DOHH2 (cell line): ENCODE measurements at regions not wholly inside any gene's neighbourhood (a gene's known extent, or its start where the extent isn't known, plus 50 kb on each side); places are given as distances from the start of the nearest gene placed in this dataset.

ENCODE experiments used
- H3F3A ChIP-seq: fragments of 200-600 bp; sonication (generic), shearing (Covaris generic); 2 replicates; pipeline ENCODE4 v1.6.0; 2016; ENCODE audit warnings: antibody characterized with exemption, mild to moderate bottlenecking; ENCODE audit not compliant: control insufficient read depth, insufficient read depth
- H3K27ac ChIP-seq: fragments of 200-600 bp; sonication (generic); 2 replicates; pipeline ENCODE4 v1.5.1; 2014; ENCODE audit warnings: low read depth, mild to moderate bottlenecking, low read length, moderate library complexity
- H3K27me3 ChIP-seq: fragments of 200-600 bp; sonication (generic); 2 replicates; pipeline ENCODE4 v1.6.1; 2014; ENCODE audit warnings: mild to moderate bottlenecking, low read length, mixed read lengths; ENCODE audit not compliant: control insufficient read depth
- H3K36me3 ChIP-seq: fragments of 200-600 bp; sonication (generic); 2 replicates; pipeline ENCODE4 v1.6.1; 2014; ENCODE audit warnings: mild to moderate bottlenecking, low read length, moderate library complexity, mixed read lengths; ENCODE audit not compliant: control insufficient read depth
- H3K4me1 ChIP-seq: fragments of 200-600 bp; sonication (generic); 2 replicates; pipeline ENCODE4 v1.6.1; 2014; ENCODE audit warnings: mild to moderate bottlenecking, low read length, mixed read lengths; ENCODE audit not compliant: control insufficient read depth
- H3K4me2 ChIP-seq: fragments of 200-600 bp; sonication (generic); 2 replicates; pipeline ENCODE4 v1.6.0; 2014; ENCODE audit warnings: mild to moderate bottlenecking, low read length, moderate library complexity
- H3K4me3 ChIP-seq: fragments of 200-600 bp; sonication (generic); 2 replicates; pipeline ENCODE4 v1.5.1; 2014; ENCODE audit warnings: mild to moderate bottlenecking, low read length, mixed read lengths
- H3K79me2 ChIP-seq: fragments of 200-600 bp; sonication (generic); 2 replicates; pipeline ENCODE4 v1.6.1; 2014; ENCODE audit warnings: mild to moderate bottlenecking, low read length, mixed read lengths; ENCODE audit not compliant: control insufficient read depth
- H3K9me2 ChIP-seq: fragments of 200-600 bp; sonication (generic); replicated peaks from 2 replicates; pipeline ENCODE4 v1.6.1; 2014; ENCODE audit warnings: mild to moderate bottlenecking, low read length, mixed read lengths; ENCODE audit not compliant: control insufficient read depth
- H3K9me3 ChIP-seq: fragments of 200-600 bp; sonication (generic); 2 replicates; pipeline ENCODE4 v1.6.1; 2014; ENCODE audit warnings: antibody characterized with exemption, low read length, mixed read lengths; ENCODE audit not compliant: control insufficient read depth, insufficient read depth
- H4K20me1 ChIP-seq: fragments of 200-600 bp; sonication (generic); 2 replicates; pipeline ENCODE4 v1.6.0; 2014; ENCODE audit warnings: low read depth, mild to moderate bottlenecking, antibody characterized with exemption, low read length, moderate library complexity; ENCODE audit not compliant: control insufficient read depth, insufficient read depth
- EZH2phosphoT487 ChIP-seq: fragments of 200-600 bp; sonication (generic); IDR thresholded peaks from 2 replicates; pipeline ENCODE4 v1.6.1; 2017; ENCODE audit warnings: borderline replicate concordance, mild to moderate bottlenecking, antibody characterized with exemption, low read length, moderate library complexity, mixed read lengths
- TF ChIP-seq, protein P1 (sequence below): fragments of 200-600 bp; sonication (generic); IDR thresholded peaks from one replicate; pipeline ENCODE4 v1.5.1; 2014; ENCODE audit warnings: antibody characterized with exemption, mild to moderate bottlenecking, low read depth, low read length; ENCODE audit not compliant: poor library complexity, severe bottlenecking

DNA sequence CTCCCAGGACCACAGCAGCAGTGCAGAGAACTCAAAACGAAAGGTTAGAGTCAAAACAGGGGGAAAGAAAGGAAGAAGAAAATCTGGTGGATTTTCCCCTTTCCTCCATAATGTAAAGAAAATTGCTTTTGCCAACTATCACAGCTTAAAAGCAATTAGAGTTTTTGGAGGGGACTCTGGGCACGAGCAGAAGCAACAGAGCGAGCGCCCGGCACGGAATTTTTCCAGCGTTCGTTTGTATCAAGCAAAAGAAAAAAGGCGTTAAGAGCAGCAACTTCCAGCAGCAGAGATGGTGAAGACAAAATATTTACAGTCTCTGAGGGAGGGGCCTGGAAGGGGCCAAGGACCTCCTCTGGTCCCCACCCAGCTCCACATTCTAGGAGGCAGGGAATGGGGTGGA, 174.9 kb upstream of the LINGO1 start:
- no peak overlapping the region for H3K27ac ChIP-seq
- no peaks in the 10 kb centered on the region for H3K36me3 ChIP-seq
- H3F3A ChIP-seq = no peaks in the 10 kb centered on the region
- no peaks in the 10 kb centered on the region for H4K20me1 ChIP-seq
- no peak overlapping the region for H3K4me2 ChIP-seq
- no peaks in the 10 kb centered on the region for H3K9me2 ChIP-seq
- H3K4me1 ChIP-seq = no peaks in the 10 kb centered on the region
- H3K79me2 ChIP-seq = no peaks in the 10 kb centered on the region
- no peaks in the 10 kb centered on the region for H3K27me3 ChIP-seq
- H3K9me3 ChIP-seq = no peaks in the 10 kb centered on the region
- TF ChIP-seq, protein P1, sequence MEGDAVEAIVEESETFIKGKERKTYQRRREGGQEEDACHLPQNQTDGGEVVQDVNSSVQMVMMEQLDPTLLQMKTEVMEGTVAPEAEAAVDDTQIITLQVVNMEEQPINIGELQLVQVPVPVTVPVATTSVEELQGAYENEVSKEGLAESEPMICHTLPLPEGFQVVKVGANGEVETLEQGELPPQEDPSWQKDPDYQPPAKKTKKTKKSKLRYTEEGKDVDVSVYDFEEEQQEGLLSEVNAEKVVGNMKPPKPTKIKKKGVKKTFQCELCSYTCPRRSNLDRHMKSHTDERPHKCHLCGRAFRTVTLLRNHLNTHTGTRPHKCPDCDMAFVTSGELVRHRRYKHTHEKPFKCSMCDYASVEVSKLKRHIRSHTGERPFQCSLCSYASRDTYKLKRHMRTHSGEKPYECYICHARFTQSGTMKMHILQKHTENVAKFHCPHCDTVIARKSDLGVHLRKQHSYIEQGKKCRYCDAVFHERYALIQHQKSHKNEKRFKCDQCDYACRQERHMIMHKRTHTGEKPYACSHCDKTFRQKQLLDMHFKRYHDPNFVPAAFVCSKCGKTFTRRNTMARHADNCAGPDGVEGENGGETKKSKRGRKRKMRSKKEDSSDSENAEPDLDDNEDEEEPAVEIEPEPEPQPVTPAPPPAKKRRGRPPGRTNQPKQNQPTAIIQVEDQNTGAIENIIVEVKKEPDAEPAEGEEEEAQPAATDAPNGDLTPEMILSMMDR = no peak
- TF ChIP-seq EZH2phosphoT487 = no peak
- no peak overlapping the region for H3K4me3 ChIP-seq

DNA sequence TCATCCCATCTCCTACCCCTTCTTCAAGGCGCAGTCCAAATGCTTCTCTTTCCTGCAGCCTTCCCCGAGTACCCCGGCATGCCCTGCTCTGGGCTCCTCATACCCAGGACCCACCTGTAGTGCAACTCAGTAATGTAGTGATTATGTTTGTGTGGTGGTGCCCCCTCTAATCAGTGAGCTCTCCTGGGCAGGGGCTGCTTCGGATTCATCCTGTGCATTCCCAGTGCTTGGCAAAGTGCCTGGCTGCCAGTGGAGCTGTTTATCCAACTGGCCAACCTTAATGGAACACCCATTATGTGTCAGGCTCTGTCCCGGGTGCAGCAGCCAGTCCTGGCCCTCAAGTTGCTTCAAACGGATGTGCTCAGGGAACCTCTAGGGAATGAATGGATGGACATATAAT, 174.4 kb upstream of the LINGO1 start:
- H3K9me3 ChIP-seq = no peaks in the 10 kb centered on the region
- TF ChIP-seq, protein P1 = no peak
- H4K20me1 ChIP-seq = no peaks in the 10 kb centered on the region
- H3K79me2 ChIP-seq = no peaks in the 10 kb centered on the region
- H3K27ac ChIP-seq = no peak overlapping the region
- no peak overlapping the region for H3K4me3 ChIP-seq
- H3K36me3 ChIP-seq = no peaks in the 10 kb centered on the region
- H3K4me1 ChIP-seq = no peaks in the 10 kb centered on the region
- H3K9me2 ChIP-seq = no peaks in the 10 kb centered on the region
- no peak overlapping the region for H3K4me2 ChIP-seq
- no peaks in the 10 kb centered on the region for H3F3A ChIP-seq
- H3K27me3 ChIP-seq = no peaks in the 10 kb centered on the region

DNA sequence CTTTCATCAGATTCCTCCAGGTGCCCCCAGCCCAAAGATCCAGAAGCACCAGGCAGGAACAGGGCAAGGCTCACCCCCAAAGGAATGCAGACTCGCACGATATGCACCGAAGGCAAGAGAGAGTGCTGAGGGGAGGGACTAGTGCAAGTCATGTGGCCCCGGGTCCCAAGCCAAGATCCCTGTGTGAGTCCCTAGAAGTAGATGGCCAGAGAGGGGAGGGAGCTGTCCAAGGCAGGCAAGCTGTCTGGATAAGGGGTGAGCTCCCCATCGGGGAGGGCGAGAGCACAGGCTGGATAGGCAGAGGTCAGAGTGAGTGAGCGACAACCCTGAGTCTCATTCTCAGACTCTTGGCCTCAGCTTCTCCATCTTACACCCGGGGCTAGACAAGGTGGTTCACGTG, 171.5 kb upstream of the LINGO1 start:
- no peaks in the 10 kb centered on the region for H3F3A ChIP-seq
- no peak for TF ChIP-seq EZH2phosphoT487
- TF ChIP-seq, protein P1 = no peak

DNA sequence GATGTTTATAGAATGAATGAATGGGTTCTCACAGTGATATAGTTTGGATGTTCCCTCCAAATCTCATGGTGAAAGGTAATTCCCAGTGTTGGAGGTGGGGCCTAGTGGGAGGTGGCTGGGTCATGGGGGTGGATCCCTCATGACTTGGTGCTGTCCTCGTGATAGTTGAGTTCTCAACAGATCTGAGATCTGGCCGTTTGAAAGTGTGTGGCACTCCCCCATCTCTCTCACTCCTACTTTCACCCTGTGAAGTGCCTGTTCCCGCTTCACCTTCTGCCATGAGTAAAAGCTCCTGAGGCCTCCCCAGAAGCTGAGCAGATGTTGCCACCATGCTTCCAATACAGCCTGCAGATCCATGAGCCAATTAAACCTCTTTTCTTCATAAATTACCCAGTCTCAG, 170.8 kb upstream of the LINGO1 start:
- Histone ChIP-seq H3K4me2 (no peak overlapping the region), H3K79me2 (no peaks in the 10 kb centered on the region), H4K20me1 (no peaks in the 10 kb centered on the region), H3K4me1 (0 out of 2 replicates have a peak, but pooled peaks cover under 1% of the 10 kb centered on the region), H3K4me3 (no peak overlapping the region), H3K27ac (no peak overlapping the region), H3K36me3 (no peaks in the 10 kb centered on the region), H3K9me3 (no peaks in the 10 kb centered on the region), H3K9me2 (no peaks in the 10 kb centered on the region), H3K27me3 (no peaks in the 10 kb centered on the region), H3F3A (no peaks in the 10 kb centered on the region)
- no peak for TF ChIP-seq EZH2phosphoT487
- TF ChIP-seq, protein P1 = no peak

More for the DNA sequence above, 171.5 kb upstream of the LINGO1 start:
- H3K27ac ChIP-seq = no peak overlapping the region
- no peaks in the 10 kb centered on the region for H3K79me2 ChIP-seq
- no peak overlapping the region for H3K4me2 ChIP-seq
- no peaks in the 10 kb centered on the region for H3K9me3 ChIP-seq
- no peaks in the 10 kb centered on the region for H3K36me3 ChIP-seq
- H3K4me3 ChIP-seq = no peak overlapping the region
- no peaks in the 10 kb centered on the region for H4K20me1 ChIP-seq
- H3K4me1 ChIP-seq = no peaks in the 10 kb centered on the region
- no peaks in the 10 kb centered on the region for H3K27me3 ChIP-seq
- H3K9me2 ChIP-seq = no peaks in the 10 kb centered on the region
